Tibial artery (tissue), 4 donors: ENCODE measurements at regions not wholly inside any gene's neighbourhood (a gene's known extent, or its start where the extent isn't known, plus 50 kb on each side); places are given as distances from the start of the nearest gene placed in this dataset.

Source experiments
- DNase-seq, 2 donors: peaks; one replicate each; pipeline ENCODE4 v3.0.0-alpha.2; 2019
- H3K27ac ChIP-seq, 2 donors: fragments of 200-600 bp; sonication (generic) in 1 of 2; 1 replicate in 1 of 2; 2 replicates in 1 of 2; pipeline ENCODE4 v1.5.1; 2018 to 2019; ENCODE audit warnings: mild to moderate bottlenecking in 1 of 2
- H3K27me3 ChIP-seq, 2 donors: fragments of 200-600 bp; sonication (generic) in 1 of 2; one replicate each; pipeline versions ENCODE4 v1.5.1 to v1.6.0; 2016 to 2019
- H3K36me3 ChIP-seq, 3 donors: fragments of 200-600 bp; sonication (generic) in 2 of 3; one replicate each; pipeline ENCODE4 v1.5.1; 2016 to 2019; ENCODE audit warnings: mild to moderate bottlenecking in 2 of 3
- H3K4me1 ChIP-seq, 4 donors: fragments of 200-600 bp; sonication (generic) in 2 of 4; 1 replicate in 3 of 4; 2 replicates in 1 of 4; pipeline ENCODE4 v1.5.1; 2016 to 2019
- H3K4me3 ChIP-seq, 2 donors: fragments of 200-600 bp; sonication (generic) in 1 of 2; 1 replicate in 1 of 2; 2 replicates in 1 of 2; pipeline ENCODE4 v1.5.1; 2018 to 2019; ENCODE audit warnings: mild to moderate bottlenecking in 2 of 2
- H3K9me3 ChIP-seq, 3 donors: fragments of 200-600 bp; sonication (generic) in 1 of 3; one replicate each; pipeline ENCODE4 v1.5.1; 2016 to 2019
- intact Hi-C: fragments of 100-400 bp; cut with DNase I; formaldehyde crosslinking; loops from one replicate; pipeline ENCODE4 v1.15.0; 2023; ENCODE audit warnings: low total_unique reads
- TF ChIP-seq, protein P1 (sequence below), 2 experiments: fragments of 200-600 bp in 1 of 2; fragments of 450-650 bp in 1 of 2; IDR thresholded peaks; one replicate each; pipeline ENCODE4 v1.5.1; 2017 to 2019; ENCODE audit warnings: antibody characterized with exemption in 2 of 2, mild to moderate bottlenecking in 1 of 2, moderate library complexity in 1 of 2

DNA sequence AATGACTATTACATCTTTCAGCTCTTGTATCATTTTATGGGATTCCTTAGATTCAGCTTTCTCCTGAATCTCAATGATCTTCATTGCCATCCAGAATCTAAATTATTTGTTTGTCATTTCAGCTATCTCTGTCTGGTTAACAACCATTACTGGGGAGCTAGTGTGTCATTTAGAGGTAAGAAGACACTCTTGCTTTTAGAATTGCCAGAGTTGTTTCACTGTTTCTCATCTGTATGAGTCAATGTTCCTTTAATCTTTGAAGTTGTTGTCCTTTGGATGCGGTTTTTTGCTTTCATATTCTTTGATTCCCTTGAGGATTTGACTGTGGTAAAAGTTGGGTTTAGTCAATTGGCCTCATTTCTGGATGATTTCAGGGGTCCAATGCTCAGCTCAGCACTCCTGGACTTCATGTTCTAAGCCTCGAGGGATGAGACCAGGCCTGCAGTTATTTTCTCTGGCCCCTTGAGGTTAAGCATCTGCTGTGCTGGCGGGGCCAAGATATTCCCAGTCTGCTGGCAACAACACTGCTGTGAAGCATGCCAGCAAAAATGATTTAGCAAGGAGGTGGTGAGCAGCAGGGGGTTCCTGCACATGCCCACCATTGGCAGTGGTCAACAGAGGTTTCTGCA is 102.4 kb upstream of the PCSK5 start:
- H3K4me3 ChIP-seq = no peak overlapping the region
- H3K4me1 ChIP-seq = peaks cover 0 to 18% (median 2%) of the 10 kb centered on the region in 4 donors
- TF ChIP-seq, protein P1, sequence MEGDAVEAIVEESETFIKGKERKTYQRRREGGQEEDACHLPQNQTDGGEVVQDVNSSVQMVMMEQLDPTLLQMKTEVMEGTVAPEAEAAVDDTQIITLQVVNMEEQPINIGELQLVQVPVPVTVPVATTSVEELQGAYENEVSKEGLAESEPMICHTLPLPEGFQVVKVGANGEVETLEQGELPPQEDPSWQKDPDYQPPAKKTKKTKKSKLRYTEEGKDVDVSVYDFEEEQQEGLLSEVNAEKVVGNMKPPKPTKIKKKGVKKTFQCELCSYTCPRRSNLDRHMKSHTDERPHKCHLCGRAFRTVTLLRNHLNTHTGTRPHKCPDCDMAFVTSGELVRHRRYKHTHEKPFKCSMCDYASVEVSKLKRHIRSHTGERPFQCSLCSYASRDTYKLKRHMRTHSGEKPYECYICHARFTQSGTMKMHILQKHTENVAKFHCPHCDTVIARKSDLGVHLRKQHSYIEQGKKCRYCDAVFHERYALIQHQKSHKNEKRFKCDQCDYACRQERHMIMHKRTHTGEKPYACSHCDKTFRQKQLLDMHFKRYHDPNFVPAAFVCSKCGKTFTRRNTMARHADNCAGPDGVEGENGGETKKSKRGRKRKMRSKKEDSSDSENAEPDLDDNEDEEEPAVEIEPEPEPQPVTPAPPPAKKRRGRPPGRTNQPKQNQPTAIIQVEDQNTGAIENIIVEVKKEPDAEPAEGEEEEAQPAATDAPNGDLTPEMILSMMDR (IDR thresholded peaks at IDR 0.05) = no peak
- H3K27ac ChIP-seq = peak overlapping the region in 1 of 2 donors; percentile 35
- H3K36me3 ChIP-seq = no peaks in the 10 kb centered on the region
- DNase-seq = peak; percentile 24 to 76
- H3K9me3 ChIP-seq = no peaks in the 10 kb centered on the region
- H3K27me3 ChIP-seq = no peaks in the 10 kb centered on the region
- intact Hi-C loops = no loop called here

GRCh38 chr9:75797085-75797580 is 93.3 kb upstream of the PCSK5 start:
- H3K4me1 ChIP-seq = peaks cover 0 to 2% (median 0%) of the 10 kb centered on the region in 4 donors
- no peaks in the 10 kb centered on the region for H3K36me3 ChIP-seq
- no peak for DNase-seq
- TF ChIP-seq, protein P1 (IDR thresholded peaks at IDR 0.05) = no peak
- intact Hi-C loops = no loop called here
- H3K9me3 ChIP-seq = no peaks in the 10 kb centered on the region
- no peak overlapping the region for H3K4me3 ChIP-seq
- H3K27me3 ChIP-seq = no peaks in the 10 kb centered on the region
- no peak overlapping the region for H3K27ac ChIP-seq

DNA sequence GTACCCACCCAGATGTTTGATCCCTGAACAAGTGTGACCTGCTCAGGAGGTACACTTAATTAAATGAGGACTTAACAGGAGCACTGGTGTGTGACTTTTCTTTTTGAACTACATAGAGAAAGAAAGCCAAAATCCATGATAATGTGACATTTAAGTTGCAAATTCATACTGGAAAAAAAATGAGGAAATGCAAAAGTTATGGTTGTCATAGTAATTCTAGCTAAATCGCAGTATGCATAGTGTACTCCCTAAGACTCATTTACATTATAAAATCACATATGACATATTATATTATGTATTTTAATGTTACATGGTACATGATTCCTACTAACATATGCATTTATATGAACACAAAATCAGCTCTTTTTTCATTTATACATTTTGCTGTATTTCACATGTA is 92.0 kb upstream of the PCSK5 start:
- Histone ChIP-seq H3K27ac (no peak overlapping the region), H3K4me3 (no peak overlapping the region), H3K4me1 (peaks cover 0 to 16% (median 2%) of the 10 kb centered on the region in 4 donors), H3K27me3 (no peaks in the 10 kb centered on the region), H3K9me3 (no peaks in the 10 kb centered on the region), H3K36me3 (no peaks in the 10 kb centered on the region)
- TF ChIP-seq, protein P1 (IDR thresholded peaks at IDR 0.05) = no peak
- intact Hi-C loops = no loop called here
- DNase-seq = no peak

GRCh38 chr9:75803130-75803529 is 87.3 kb upstream of the PCSK5 start:
- TF ChIP-seq, protein P1 (IDR thresholded peaks at IDR 0.05) = no peak
- H3K27me3 ChIP-seq = no peaks in the 10 kb centered on the region
- H3K9me3 ChIP-seq = no peaks in the 10 kb centered on the region
- no peak overlapping the region for H3K4me3 ChIP-seq
- no peak overlapping the region for H3K27ac ChIP-seq
- DNase-seq = no peak
- H3K4me1 ChIP-seq = peaks cover 0 to 29% (median 2%) of the 10 kb centered on the region in 4 donors
- intact Hi-C loops = no loop called here
- H3K36me3 ChIP-seq = no peaks in the 10 kb centered on the region

DNA sequence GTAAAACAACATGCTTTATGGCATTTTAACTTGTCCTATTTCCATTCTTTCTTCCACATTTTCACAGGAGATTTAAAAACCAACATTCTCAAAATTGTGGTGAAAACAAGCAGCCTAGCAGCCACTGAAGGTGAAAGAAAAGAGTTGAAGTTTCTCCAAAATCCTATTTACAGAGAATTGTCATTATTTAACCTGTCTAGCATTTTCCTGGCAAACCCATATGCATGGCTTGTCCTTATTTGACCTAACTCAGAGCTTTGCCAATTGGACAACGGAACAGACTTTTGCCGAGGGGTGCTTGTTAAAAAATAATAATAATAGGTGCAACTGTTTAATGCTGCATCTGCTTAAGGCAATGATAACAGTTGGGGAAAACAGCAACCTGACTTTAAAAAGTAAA is 80.4 kb upstream of the PCSK5 start:
- peaks cover 0 to 35% (median 0%) of the 10 kb centered on the region in 3 donors for H3K9me3 ChIP-seq
- DNase-seq = no peak
- TF ChIP-seq, protein P1 (IDR thresholded peaks at IDR 0.05) = no peak

More for the DNA sequence above, 80.4 kb upstream of the PCSK5 start:
- Histone ChIP-seq H3K4me3 (no peak overlapping the region), H3K27ac (no peak overlapping the region), H3K27me3 (no peaks in the 10 kb centered on the region), H3K36me3 (no peaks in the 10 kb centered on the region), H3K4me1 (peaks cover 0 to 32% (median 3%) of the 10 kb centered on the region in 4 donors)
- intact Hi-C loops = no loop called here
